Neural cell (in vitro differentiated cells): ENCODE measurements at regions not wholly inside any gene's neighbourhood (a gene's known extent, or its start where the extent isn't known, plus 50 kb on each side); places are given as distances from the start of the nearest gene placed in this dataset.

Experiments used
- H2AFZ ChIP-seq: fragments of 200-600, 300-800 bp; sonication (generic), shearing (Covaris generic); 2 replicates; pipeline ENCODE4 v1.6.0; 2014; ENCODE audit warnings: low read depth, mild to moderate bottlenecking, antibody characterized with exemption, low read length, moderate library complexity
- H3F3A ChIP-seq: fragments of 200-600 bp; shearing (Covaris generic); 2 replicates; pipeline ENCODE4 v1.6.1; 2016; ENCODE audit warnings: mild to moderate bottlenecking, moderate library complexity, mixed read lengths, antibody characterized with exemption, low read length; ENCODE audit not compliant: insufficient read depth, poor library complexity, severe bottlenecking
- H3K27ac ChIP-seq: fragments of 200-600, 300-800 bp; sonication (generic), shearing (Covaris generic); 2 replicates; pipeline ENCODE4 v1.5.1; 2014; ENCODE audit warnings: mild to moderate bottlenecking, low read length, moderate library complexity
- H3K27me3 ChIP-seq: fragments of 300-800, 200-600 bp; sonication (generic), shearing (Covaris generic); 2 replicates; pipeline ENCODE4 v1.6.0; 2014; ENCODE audit warnings: mild to moderate bottlenecking, low read depth, low read length, moderate library complexity; ENCODE audit not compliant: insufficient read depth
- H3K36me3 ChIP-seq: fragments of 300-800, 200-600 bp; sonication (generic), shearing (Covaris generic); 2 replicates; pipeline ENCODE4 v1.5.1; 2014; ENCODE audit warnings: mild to moderate bottlenecking, antibody characterized with exemption, low read length, moderate library complexity; ENCODE audit not compliant: insufficient read depth
- H3K4me2 ChIP-seq: fragments of 300-800, 200-600 bp; sonication (generic), shearing (Covaris generic); 2 replicates; pipeline ENCODE4 v1.6.0; 2014; ENCODE audit warnings: mild to moderate bottlenecking, low read length
- H3K4me3 ChIP-seq: fragments of 300-800, 200-600 bp; sonication (generic), shearing (Covaris generic); 2 replicates; pipeline ENCODE4 v1.5.1; 2014; ENCODE audit warnings: mild to moderate bottlenecking, low read length, moderate library complexity
- H3K79me2 ChIP-seq: fragments of 200-600 bp; shearing (Covaris generic); replicated peaks from 2 replicates; pipeline ENCODE4 v1.6.0; 2014; ENCODE audit warnings: mild to moderate bottlenecking, low read length, moderate library complexity; ENCODE audit not compliant: insufficient read depth
- H3K9ac ChIP-seq: fragments of 300-800, 200-600 bp; sonication (generic), shearing (Covaris generic); 2 replicates; pipeline ENCODE4 v1.6.1; 2016; ENCODE audit warnings: mild to moderate bottlenecking, low read length, mixed read lengths
- H3K9me2 ChIP-seq: fragments of 200-600 bp; shearing (Covaris generic); 2 replicates; pipeline ENCODE4 v1.6.1; 2016; ENCODE audit warnings: mild to moderate bottlenecking, low read length, mixed read lengths; ENCODE audit not compliant: insufficient read depth
- H3K9me3 ChIP-seq: fragments of 200-600, 300-800 bp; sonication (generic), shearing (Covaris generic); 2 replicates; pipeline ENCODE4 v1.6.1; 2016; ENCODE audit warnings: mild to moderate bottlenecking, mixed run types, low read length, moderate library complexity, mixed read lengths
- H4K20me1 ChIP-seq: fragments of 200-600 bp; shearing (Covaris generic); 2 replicates; pipeline ENCODE4 v1.6.1; 2016; ENCODE audit warnings: mild to moderate bottlenecking, mixed run types; ENCODE audit not compliant: insufficient read depth
- CTCF ChIP-seq: fragments of 450-650 bp; IDR thresholded peaks from 2 replicates; pipeline ENCODE4 v1.5.1; 2014; ENCODE audit warnings: antibody characterized with exemption, mild to moderate bottlenecking, moderate library complexity; ENCODE audit not compliant: poor library complexity, severe bottlenecking
- EP300 ChIP-seq: fragments of 450-650 bp; conservative IDR thresholded peaks from 2 replicates; pipeline ENCODE4 v1.6.1; 2014; ENCODE audit warnings: antibody characterized with exemption, mild to moderate bottlenecking, moderate library complexity; ENCODE audit not compliant: poor library complexity, severe bottlenecking
- EZH2 ChIP-seq: fragments of 200-600, 300-800 bp; shearing (Covaris generic), sonication (generic); IDR thresholded peaks from 2 replicates; pipeline ENCODE4 v1.6.1; 2014; ENCODE audit warnings: antibody characterized with exemption, low read length, borderline replicate concordance, mild to moderate bottlenecking; ENCODE audit not compliant: insufficient read depth, poor library complexity, severe bottlenecking
- MXI1 ChIP-seq: fragments of 450-650 bp; conservative IDR thresholded peaks from 2 replicates; pipeline ENCODE4 v1.6.1; 2014; ENCODE audit warnings: antibody characterized with exemption, mild to moderate bottlenecking; ENCODE audit not compliant: poor library complexity, severe bottlenecking
- POLR2AphosphoS5 ChIP-seq: IDR thresholded peaks from 2 replicates; pipeline ENCODE4 v1.6.1; 2012
- RAD21 ChIP-seq: fragments of 450-650 bp; conservative IDR thresholded peaks from 2 replicates; pipeline ENCODE4 v1.6.1; 2014; ENCODE audit warnings: antibody characterized with exemption, mild to moderate bottlenecking, moderate library complexity
- REST ChIP-seq: IDR thresholded peaks from 2 replicates; pipeline ENCODE4 v1.6.1; 2012; ENCODE audit warnings: borderline replicate concordance
- SMC3 ChIP-seq: fragments of 450-650 bp; conservative IDR thresholded peaks from 2 replicates; pipeline ENCODE4 v1.6.1; 2014; ENCODE audit warnings: antibody characterized with exemption, mild to moderate bottlenecking, moderate library complexity; ENCODE audit not compliant: poor library complexity
- TAF1 ChIP-seq: IDR thresholded peaks from 2 replicates; pipeline ENCODE4 v1.6.1; 2012; ENCODE audit warnings: low read depth

GRCh38 chr22:49212002-49212401 lies 615.7 kb downstream of the BRD1 start (continued):
- TF ChIP-seq CTCF: no peak
- TF ChIP-seq RAD21: no peak

DNA sequence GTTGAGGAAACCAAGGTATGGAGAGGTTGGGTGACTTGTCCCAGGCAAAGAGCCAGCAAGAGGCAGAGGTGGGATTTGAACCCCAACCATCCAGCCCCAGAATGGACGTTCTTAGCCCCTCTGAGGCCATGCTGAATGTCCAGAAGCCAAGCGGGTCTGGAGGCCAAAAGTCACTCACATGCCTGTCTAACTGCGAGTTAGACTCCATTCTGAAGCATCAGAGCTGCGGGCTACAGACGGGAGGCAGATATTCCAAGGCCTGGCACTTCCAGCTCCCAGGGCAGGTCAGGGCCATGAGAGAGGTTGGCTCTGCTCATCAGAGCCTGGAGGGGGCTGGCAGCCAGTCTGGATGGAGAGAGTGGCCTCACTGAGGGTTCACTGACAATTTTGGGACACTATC lies 616.5 kb downstream of the BRD1 start:
- Histone ChIP-seq H2AFZ (no peak overlapping the region), H3K9ac (no peak overlapping the region), H3K4me2 (no peak overlapping the region), H3K9me3 (no peaks in the 10 kb centered on the region), H3K27me3 (no peaks in the 10 kb centered on the region), H3K27ac (no peak overlapping the region), H3K79me2 (no peaks in the 10 kb centered on the region), H3K36me3 (no peaks in the 10 kb centered on the region), H3F3A (no peaks in the 10 kb centered on the region), H3K9me2 (no peaks in the 10 kb centered on the region), H4K20me1 (no peaks in the 10 kb centered on the region), H3K4me3 (no peak overlapping the region)
- no peak for TF ChIP-seq CTCF
- no peak for TF ChIP-seq REST
- no peak for TF ChIP-seq POLR2AphosphoS5
- TF ChIP-seq MXI1: no peak
- no peak for TF ChIP-seq TAF1
- no peak for TF ChIP-seq EP300
- no peak for TF ChIP-seq SMC3
- no peak for TF ChIP-seq RAD21
- TF ChIP-seq EZH2: no peak

DNA sequence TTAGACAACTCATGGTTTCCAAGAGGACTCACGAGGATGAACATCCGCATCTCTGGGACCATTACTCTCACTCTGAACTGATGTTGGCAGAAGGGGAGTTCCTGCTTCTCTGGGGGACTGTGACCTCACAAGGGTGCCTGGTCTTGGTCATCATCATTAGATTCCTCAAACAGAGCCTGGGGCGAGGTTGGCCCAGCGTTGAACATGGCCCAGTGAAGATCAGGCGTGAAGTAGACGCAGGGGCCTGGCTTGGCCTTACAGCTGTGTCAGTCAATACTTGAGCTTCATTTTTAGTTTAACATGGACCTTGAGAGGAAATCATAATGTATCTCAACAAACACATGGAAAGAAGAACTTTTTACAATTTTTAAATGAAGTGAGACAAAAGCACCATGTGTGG lies 617.1 kb downstream of the BRD1 start:
- Histone ChIP-seq H3K9me3 (no peaks in the 10 kb centered on the region), H3K9me2 (no peaks in the 10 kb centered on the region), H3K4me3 (no peak overlapping the region), H3K36me3 (no peaks in the 10 kb centered on the region), H3K27ac (no peak overlapping the region), H3F3A (no peaks in the 10 kb centered on the region), H3K9ac (no peak overlapping the region), H2AFZ (no peak overlapping the region), H3K27me3 (no peaks in the 10 kb centered on the region), H3K79me2 (no peaks in the 10 kb centered on the region), H4K20me1 (no peaks in the 10 kb centered on the region), H3K4me2 (no peak overlapping the region)
- no peak for TF ChIP-seq CTCF
- TF ChIP-seq SMC3: no peak
- no peak for TF ChIP-seq EZH2
- no peak for TF ChIP-seq MXI1
- no peak for TF ChIP-seq POLR2AphosphoS5
- TF ChIP-seq TAF1: no peak
- TF ChIP-seq RAD21: no peak
- no peak for TF ChIP-seq REST
- no peak for TF ChIP-seq EP300
